Prostate gland (tissue), 2 donors: ENCODE measurements at regions not wholly inside any gene's neighbourhood (a gene's known extent, or its start where the extent isn't known, plus 50 kb on each side); places are given as distances from the start of the nearest gene placed in this dataset.

ENCODE experiments used
- POLR2A ChIP-seq: fragments of 450-650 bp; IDR thresholded peaks from one replicate; pipeline ENCODE4 v1.6.1; 2016; ENCODE audit warnings: antibody characterized with exemption, mild to moderate bottlenecking
- POLR2AphosphoS5 ChIP-seq: sonication (generic); formaldehyde crosslinking; IDR thresholded peaks from one replicate; pipeline ENCODE4 v1.6.1; 2017; ENCODE audit warnings: antibody characterized with exemption
- TF ChIP-seq, protein P1 (sequence below), 4 experiments: fragments of 200-600 bp in 2 of 4; fragments of 450-650 bp in 2 of 4; sonication (generic) in 2 of 4; IDR thresholded peaks; 1 replicate in 3 of 4; 2 replicates in 1 of 4; pipeline ENCODE4 v1.5.1; 2016 to 2019; ENCODE audit warnings: antibody characterized with exemption in 4 of 4, mild to moderate bottlenecking in 2 of 4, moderate library complexity in 2 of 4

DNA sequence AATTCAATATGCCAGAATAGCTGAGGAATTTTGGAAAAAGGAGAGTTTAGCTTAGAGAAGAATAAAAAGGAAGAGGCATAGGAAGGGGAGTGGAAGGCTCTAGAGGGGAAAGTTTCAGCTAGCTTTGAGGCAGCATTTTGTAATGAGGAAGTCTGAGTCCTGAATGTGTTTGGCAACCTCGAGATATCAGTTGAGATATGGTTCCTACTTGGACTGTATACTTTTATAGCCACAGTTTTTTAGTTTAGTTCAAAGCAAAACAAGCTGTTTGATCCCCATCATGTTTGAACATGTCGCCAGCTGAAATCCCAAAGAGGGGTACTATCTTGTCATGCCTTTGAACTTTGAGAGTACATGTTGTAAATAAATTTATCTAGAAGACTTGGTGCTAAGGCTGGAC, 559.0 kb upstream of the FTMT start:
- TF ChIP-seq, protein P1, sequence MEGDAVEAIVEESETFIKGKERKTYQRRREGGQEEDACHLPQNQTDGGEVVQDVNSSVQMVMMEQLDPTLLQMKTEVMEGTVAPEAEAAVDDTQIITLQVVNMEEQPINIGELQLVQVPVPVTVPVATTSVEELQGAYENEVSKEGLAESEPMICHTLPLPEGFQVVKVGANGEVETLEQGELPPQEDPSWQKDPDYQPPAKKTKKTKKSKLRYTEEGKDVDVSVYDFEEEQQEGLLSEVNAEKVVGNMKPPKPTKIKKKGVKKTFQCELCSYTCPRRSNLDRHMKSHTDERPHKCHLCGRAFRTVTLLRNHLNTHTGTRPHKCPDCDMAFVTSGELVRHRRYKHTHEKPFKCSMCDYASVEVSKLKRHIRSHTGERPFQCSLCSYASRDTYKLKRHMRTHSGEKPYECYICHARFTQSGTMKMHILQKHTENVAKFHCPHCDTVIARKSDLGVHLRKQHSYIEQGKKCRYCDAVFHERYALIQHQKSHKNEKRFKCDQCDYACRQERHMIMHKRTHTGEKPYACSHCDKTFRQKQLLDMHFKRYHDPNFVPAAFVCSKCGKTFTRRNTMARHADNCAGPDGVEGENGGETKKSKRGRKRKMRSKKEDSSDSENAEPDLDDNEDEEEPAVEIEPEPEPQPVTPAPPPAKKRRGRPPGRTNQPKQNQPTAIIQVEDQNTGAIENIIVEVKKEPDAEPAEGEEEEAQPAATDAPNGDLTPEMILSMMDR (IDR thresholded peaks at IDR 0.05): no peak
- TF ChIP-seq POLR2A: no peak
- no peak for TF ChIP-seq POLR2AphosphoS5
